MCF 10A (cell line): ENCODE measurements at regions not wholly inside any gene's neighbourhood (a gene's known extent, or its start where the extent isn't known, plus 50 kb on each side); places are given as distances from the start of the nearest gene placed in this dataset.

ENCODE experiments used
- BruUV-seq: library from RNA; stranded (reverse); fragments of 400-500 nt; replicated peaks from 2 replicates; lab custom pipeline; 2021; lab: Mats Ljungman, UMichigan
- CTCF ChIA-PET: fragments of 300-600 bp; sonication (Branson Sonifier 250); formaldehyde crosslinking; extraction: SDS; loops from one replicate; lab custom pipeline; 2021; ENCODE audit warnings: antibody characterized with exemption, inconsistent platforms; lab: Yijun Ruan, JAX
- POLR2A ChIA-PET: fragments of 300-600, 350-650 bp; sonication (Branson Sonifier 250); formaldehyde crosslinking; extraction: SDS; loops from one replicate; lab custom pipeline; 2020; ENCODE audit warnings: antibody characterized with exemption, inconsistent platforms; lab: Yijun Ruan, JAX
- DNase-seq: peaks from one replicate; pipeline ENCODE4 v3.0.0-alpha.2; 2018; ENCODE audit not compliant: unreplicated experiment
- H3K27ac Mint-ChIP-seq: one replicate; pipeline ENCODE4 v1.8.0; 2022; ENCODE audit warnings: mild to moderate bottlenecking, low read depth, mixed read lengths; ENCODE audit not compliant: unreplicated experiment
- H3K27me3 Mint-ChIP-seq: one replicate; pipeline ENCODE4 v1.8.0; 2022; ENCODE audit warnings: mixed read lengths; ENCODE audit not compliant: insufficient read depth, unreplicated experiment
- H3K36me3 Mint-ChIP-seq: one replicate; pipeline ENCODE4 v1.8.0; 2022; ENCODE audit warnings: mild to moderate bottlenecking, moderate library complexity, mixed read lengths; ENCODE audit not compliant: insufficient read depth, unreplicated experiment
- H3K4me1 Mint-ChIP-seq: one replicate; pipeline ENCODE4 v1.8.0; 2022; ENCODE audit warnings: mixed read lengths; ENCODE audit not compliant: insufficient read depth, unreplicated experiment
- H3K4me3 Mint-ChIP-seq: one replicate; pipeline ENCODE4 v1.8.0; 2022; ENCODE audit warnings: mild to moderate bottlenecking, moderate library complexity, mixed read lengths; ENCODE audit not compliant: unreplicated experiment
- H3K9me3 Mint-ChIP-seq: one replicate; pipeline ENCODE4 v1.8.0; 2022; ENCODE audit warnings: mixed read lengths; ENCODE audit not compliant: unreplicated experiment
- intact Hi-C: fragments of 100-400 bp; cut with micrococcal nuclease; formaldehyde crosslinking; loops from 2 replicates; pipeline ENCODE4 v1.14.1; 2022
- TF ChIP-seq, protein P1 (sequence below): fragments of 200-600 bp; IDR thresholded peaks from one replicate; pipeline ENCODE4 v1.8.0; 2022; ENCODE audit warnings: antibody characterized with exemption, mild to moderate bottlenecking; ENCODE audit not compliant: unreplicated experiment

DNA sequence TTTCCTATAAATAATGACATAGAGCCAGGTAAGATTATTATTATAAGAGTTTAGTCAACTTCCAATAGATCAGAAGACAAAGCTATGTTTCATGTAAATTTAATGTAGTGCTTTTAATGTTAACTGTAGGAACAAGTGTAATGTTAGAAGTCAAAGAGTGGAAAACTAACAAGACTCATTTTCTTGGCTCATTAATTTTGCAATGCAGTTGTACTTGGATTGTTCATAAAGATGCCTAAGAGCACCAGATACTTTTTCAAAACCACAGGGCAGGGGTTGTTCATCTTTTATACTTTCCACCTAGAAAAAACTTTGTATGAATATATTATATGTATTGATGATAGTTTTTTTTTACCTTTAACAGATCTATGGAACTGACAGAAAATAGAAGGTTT lies 1705.3 kb upstream of the CDH9 start:
- no peak overlapping the region for H3K4me3 Mint-ChIP-seq
- no peak for DNase-seq
- CTCF ChIA-PET, result interaction anchor here (0.6 to 1.0 kb wide), 3 partner anchors 9 to 399 kb away, joined by 3 to 5 read pairs (median 3); no protein-coding TSS in a partner anchor
- H3K36me3 Mint-ChIP-seq, result no peaks in the 10 kb centered on the region
- TF ChIP-seq, protein P1, sequence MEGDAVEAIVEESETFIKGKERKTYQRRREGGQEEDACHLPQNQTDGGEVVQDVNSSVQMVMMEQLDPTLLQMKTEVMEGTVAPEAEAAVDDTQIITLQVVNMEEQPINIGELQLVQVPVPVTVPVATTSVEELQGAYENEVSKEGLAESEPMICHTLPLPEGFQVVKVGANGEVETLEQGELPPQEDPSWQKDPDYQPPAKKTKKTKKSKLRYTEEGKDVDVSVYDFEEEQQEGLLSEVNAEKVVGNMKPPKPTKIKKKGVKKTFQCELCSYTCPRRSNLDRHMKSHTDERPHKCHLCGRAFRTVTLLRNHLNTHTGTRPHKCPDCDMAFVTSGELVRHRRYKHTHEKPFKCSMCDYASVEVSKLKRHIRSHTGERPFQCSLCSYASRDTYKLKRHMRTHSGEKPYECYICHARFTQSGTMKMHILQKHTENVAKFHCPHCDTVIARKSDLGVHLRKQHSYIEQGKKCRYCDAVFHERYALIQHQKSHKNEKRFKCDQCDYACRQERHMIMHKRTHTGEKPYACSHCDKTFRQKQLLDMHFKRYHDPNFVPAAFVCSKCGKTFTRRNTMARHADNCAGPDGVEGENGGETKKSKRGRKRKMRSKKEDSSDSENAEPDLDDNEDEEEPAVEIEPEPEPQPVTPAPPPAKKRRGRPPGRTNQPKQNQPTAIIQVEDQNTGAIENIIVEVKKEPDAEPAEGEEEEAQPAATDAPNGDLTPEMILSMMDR, result no peak
- peaks cover 8% of the 10 kb centered on the region for H3K9me3 Mint-ChIP-seq
- intact Hi-C loops, result no loop called here
- peaks cover 14% of the 10 kb centered on the region for H3K4me1 Mint-ChIP-seq
- H3K27me3 Mint-ChIP-seq, result no peaks in the 10 kb centered on the region
- no peak overlapping the region for H3K27ac Mint-ChIP-seq
- BruUV-seq, result no TSS peak
- POLR2A ChIA-PET, result no interaction called here

DNA sequence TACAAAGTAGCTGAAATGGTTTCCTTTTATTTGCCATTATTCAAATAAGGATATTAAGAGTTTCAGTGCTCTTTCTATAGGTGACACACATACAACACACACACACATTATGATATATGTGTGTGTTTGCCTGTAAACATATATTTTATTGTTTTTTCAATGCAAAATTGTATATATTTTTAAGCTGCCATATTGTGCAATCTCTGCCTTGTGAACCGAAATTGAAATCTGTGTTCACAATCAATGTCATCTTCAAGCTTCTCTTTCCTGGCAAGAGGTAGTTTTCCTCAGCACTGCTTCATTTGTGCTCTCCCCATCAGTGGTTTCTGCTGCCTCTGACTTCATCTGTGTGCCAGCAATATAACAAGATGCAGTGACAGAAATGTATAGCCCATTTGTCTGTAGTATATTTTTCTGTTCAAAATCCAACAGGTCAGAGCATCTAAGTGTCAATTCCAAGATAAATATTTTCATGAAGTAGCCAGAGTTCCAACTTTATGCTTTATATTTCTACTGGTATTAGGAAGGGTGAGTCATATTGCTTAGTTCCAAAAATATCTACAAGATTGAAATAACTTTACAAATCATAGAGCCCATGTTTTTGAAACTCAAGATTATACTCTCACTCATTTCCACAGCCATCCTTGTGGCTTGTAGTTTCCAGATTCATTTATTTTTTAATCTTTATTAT lies 1704.8 kb upstream of the CDH9 start:
- ChIA-PET CTCF (interaction anchor here (0.6 to 0.8 kb wide), 4 partner anchors 8 to 269 kb away, joined by 3 to 5 read pairs (median 4); no protein-coding TSS in a partner anchor), POLR2A (no interaction called here)
- Mint-ChIP-seq H3K36me3 (no peaks in the 10 kb centered on the region), H3K27ac (no peak overlapping the region), H3K4me1 (peaks cover 10% of the 10 kb centered on the region), H3K9me3 (peaks cover 3% of the 10 kb centered on the region), H3K4me3 (no peak overlapping the region), H3K27me3 (no peaks in the 10 kb centered on the region)
- DNase-seq, result peak; percentile 14
- intact Hi-C loops, result no loop called here
- TF ChIP-seq, protein P1, result no peak
- no TSS peak for BruUV-seq

DNA sequence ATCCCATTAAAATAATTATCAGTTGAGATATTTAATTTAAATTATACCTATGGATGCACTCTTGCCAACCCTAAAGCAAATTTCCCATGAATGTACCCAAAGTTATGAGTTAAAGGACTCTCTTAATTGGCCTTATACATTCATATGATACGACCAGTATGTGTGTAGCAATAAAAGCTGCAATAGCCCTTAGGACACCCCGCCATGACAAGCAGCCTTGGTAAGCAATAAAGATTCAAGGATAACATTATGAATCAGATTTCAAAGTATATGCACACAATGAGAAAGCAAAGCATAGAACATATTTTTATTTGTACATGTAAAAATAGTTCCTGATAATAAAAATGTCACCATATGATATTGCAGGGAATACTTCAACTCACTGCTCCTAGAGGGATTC lies 1699.3 kb upstream of the CDH9 start:
- intact Hi-C loops, result no loop called here
- DNase-seq, result no peak
- no TSS peak for BruUV-seq

DNA sequence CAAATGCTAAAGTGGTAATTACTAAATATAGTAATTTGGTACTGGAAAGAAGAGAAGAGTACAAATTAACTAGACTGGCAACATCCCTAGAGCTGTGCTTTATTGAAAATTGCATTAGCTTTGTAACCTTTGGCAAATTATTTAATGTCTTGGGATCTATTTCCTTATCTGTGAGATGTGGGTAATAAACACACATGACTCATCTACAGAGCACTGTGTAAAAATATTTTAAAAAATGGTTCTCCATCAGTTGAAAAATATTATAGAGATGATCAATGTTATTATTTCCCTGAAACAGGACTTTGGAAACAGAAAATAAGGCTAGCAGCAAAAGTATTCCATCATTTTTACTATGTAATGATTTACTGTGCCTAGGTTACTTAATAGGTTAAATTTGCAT lies 1698.8 kb upstream of the CDH9 start:
- POLR2A ChIA-PET, result no interaction called here
- H3K27ac Mint-ChIP-seq, result no peak overlapping the region
- H3K9me3 Mint-ChIP-seq, result no peaks in the 10 kb centered on the region
- no TSS peak for BruUV-seq
- H3K36me3 Mint-ChIP-seq, result no peaks in the 10 kb centered on the region
- intact Hi-C loops, result no loop called here
- TF ChIP-seq, protein P1, result no peak
- peaks cover 6% of the 10 kb centered on the region for H3K4me1 Mint-ChIP-seq
- no peak overlapping the region for H3K4me3 Mint-ChIP-seq
- DNase-seq, result no peak
- CTCF ChIA-PET, result no interaction called here
- H3K27me3 Mint-ChIP-seq, result no peaks in the 10 kb centered on the region

More for the DNA sequence above, 1699.3 kb upstream of the CDH9 start:
- no peaks in the 10 kb centered on the region for H3K9me3 Mint-ChIP-seq
- H3K36me3 Mint-ChIP-seq, result no peaks in the 10 kb centered on the region
- CTCF ChIA-PET, result no interaction called here
- no peak overlapping the region for H3K27ac Mint-ChIP-seq
- POLR2A ChIA-PET, result no interaction called here
- TF ChIP-seq, protein P1, result no peak
- H3K4me1 Mint-ChIP-seq, result peaks cover 6% of the 10 kb centered on the region
- no peak overlapping the region for H3K4me3 Mint-ChIP-seq
- no peaks in the 10 kb centered on the region for H3K27me3 Mint-ChIP-seq
